ENCODE measurements at regions not wholly inside any gene's neighbourhood (a gene's known extent, or its start where the extent isn't known, plus 50 kb on each side); places are given as distances from the start of the nearest gene placed in this dataset.

- no CpG with 5 or more reads among the region's 2 CpGs for WGBS (ENCODE audit: extremely low coverage, insufficient read length, low lambda C conversion rate)
- Histone ChIP-seq H3K4me1 (ENCODE audit: insufficient read depth, low read length) (no peaks in the 10 kb centered on the region; the same call in 1 of the 2 replicates), H3K9me3 (ENCODE audit: control insufficient read depth, low read depth, low read length) (no peaks in the 10 kb centered on the region), H3K18ac (ENCODE audit: insufficient read length, low read depth, low read length) (no peak overlapping the region), H3K56ac (ENCODE audit: insufficient read length, low read depth, low read length) (no peak overlapping the region), H2AFZ (ENCODE audit: low read length) (no peak overlapping the region), H3K27ac (ENCODE audit: insufficient read length, low read depth, low read length) (no peak overlapping the region), H4K20me1 (ENCODE audit: control insufficient read depth, insufficient read depth, insufficient read length) (no peaks in the 10 kb centered on the region), H3K9ac (ENCODE audit: extremely low read depth, insufficient read length, low read length) (no peak overlapping the region), H2BK5ac (ENCODE audit: insufficient read length, low read length) (no peak overlapping the region), H3K4ac (ENCODE audit: low read depth, low read length) (no peak overlapping the region), H3T11ph (ENCODE audit: low read length) (no peak overlapping the region), H4K91ac (ENCODE audit: insufficient read length, low read depth, low read length) (no peak overlapping the region), H2AK5ac (ENCODE audit: insufficient read length, low read length) (no peak overlapping the region), H2BK15ac (ENCODE audit: low read depth, low read length) (no peak overlapping the region), H2BK120ac (ENCODE audit: low read depth, low read length, poor library complexity, severe bottlenecking) (no peak overlapping the region), H3K79me1 (ENCODE audit: insufficient read depth, low read depth, low read length, poor library complexity, severe bottlenecking) (no peaks in the 10 kb centered on the region), H4K5ac (ENCODE audit: insufficient read length, low read depth, low read length) (no peak overlapping the region), H3K79me2 (ENCODE audit: insufficient read depth, low read length) (no peaks in the 10 kb centered on the region), H3K27me3 (ENCODE audit: insufficient read depth, low read length) (no peaks in the 10 kb centered on the region), H3K14ac (ENCODE audit: insufficient read depth, low read length) (no peak overlapping the region), H3K23ac (ENCODE audit: insufficient read length, low read depth, low read length) (no peak overlapping the region), H3K23me2 (ENCODE audit: insufficient read length, low read depth, low read length, poor library complexity, severe bottlenecking) (no peaks in the 10 kb centered on the region), H3K4me2 (ENCODE audit: insufficient read depth, insufficient read length, low read length) (no peak overlapping the region), H2BK12ac (ENCODE audit: insufficient read length, low read depth, low read length) (no peak overlapping the region), H2BK20ac (ENCODE audit: low read depth, low read length, poor library complexity, severe bottlenecking) (no peak overlapping the region), H4K8ac (replicated peaks; ENCODE audit: insufficient read length, low read depth, low read length) (no peak overlapping the region)
- H3K4me1 Mint-ChIP-seq: peaks cover 12 to 15% of the 10 kb centered on the region in 2 experiments
- DNase-seq: no peak
- no peak overlapping the region for H3K27ac Mint-ChIP-seq
- H3K27me3 Mint-ChIP-seq (ENCODE audit: low read depth): no peaks in the 10 kb centered on the region
- no peak for TF ChIP-seq CTCF (conservative IDR thresholded peaks at IDR 0.05)
- no peak overlapping the region for H3K4me3 Mint-ChIP-seq
- no peaks in the 10 kb centered on the region; a peak in 1 of 5 replicates for H3K9me3 Mint-ChIP-seq
- H3K36me3 Mint-ChIP-seq (ENCODE audit: insufficient read depth in 1 of 3, low read depth in 3 of 3): no peaks in the 10 kb centered on the region
Observed at GRCh38 chr2:149715894-149716293, 128.3 kb upstream of the MMADHC start.
